HG03097 (cell line): ENCODE measurements at regions not wholly inside any gene's neighbourhood (a gene's known extent, or its start where the extent isn't known, plus 50 kb on each side); places are given as distances from the start of the nearest gene placed in this dataset.

Source experiments
- ATAC-seq: cut with Tn5 transposase; IDR thresholded peaks from one replicate; pipeline ENCODE4 v1.9.1; 2021; ENCODE audit not compliant: unreplicated experiment, low FRiP score

GRCh38 chr5:30030101-30030500, 1163.4 kb upstream of the CDH6 start:
- ATAC-seq = no peak

DNA sequence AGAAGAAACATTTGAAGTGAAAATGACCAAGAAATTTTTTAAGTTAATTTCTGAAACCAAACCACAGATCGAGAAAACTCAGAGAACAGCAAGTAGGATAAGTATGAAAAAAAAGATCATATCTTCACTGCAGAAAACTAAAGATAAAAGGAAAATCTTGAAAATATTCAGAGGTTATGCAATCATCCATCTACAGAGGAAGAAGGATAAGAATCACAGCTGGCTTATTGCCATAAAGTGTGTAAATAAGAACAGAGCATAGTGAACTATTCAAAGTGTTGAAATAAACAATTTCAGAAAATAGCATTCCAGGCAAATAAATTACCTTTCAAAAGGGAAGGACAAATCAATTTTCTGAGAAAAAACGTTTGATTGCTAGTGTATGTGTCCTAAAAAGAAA, 1191.7 kb upstream of the CDH6 start:
- no peak for ATAC-seq

- ATAC-seq = no peak
These were observed 1193.3 kb upstream of the CDH6 start for GRCh38 chr5:30000231-30000630.

GRCh38 chr5:29995154-29995553, 1198.3 kb upstream of the CDH6 start:
- no peak for ATAC-seq

GRCh38 chr5:29994519-29994918, 1199.0 kb upstream of the CDH6 start:
- no peak for ATAC-seq

GRCh38 chr5:29993286-29993685, 1200.2 kb upstream of the CDH6 start:
- no peak for ATAC-seq

GRCh38 chr5:29992248-29992647, 1201.2 kb upstream of the CDH6 start:
- no peak for ATAC-seq

DNA sequence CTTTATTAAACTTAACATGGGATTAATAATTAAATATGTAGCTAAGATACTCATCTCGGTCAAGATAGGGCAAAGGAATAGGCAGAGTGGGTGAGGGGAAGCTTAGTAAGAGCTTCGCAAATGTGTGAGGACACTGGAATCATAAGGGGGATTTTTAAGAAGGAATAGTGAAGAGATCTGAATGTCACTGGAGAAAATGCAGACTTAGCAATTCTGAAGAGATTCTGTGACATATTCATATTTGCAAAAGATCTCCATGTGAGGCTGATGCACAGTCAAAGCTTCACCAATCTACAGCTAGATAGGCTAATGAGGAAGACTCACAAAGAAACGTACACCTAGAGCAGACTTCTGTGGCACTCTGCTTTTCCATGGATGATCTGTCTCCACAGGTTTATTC, 1202.8 kb upstream of the CDH6 start:
- no peak for ATAC-seq

DNA sequence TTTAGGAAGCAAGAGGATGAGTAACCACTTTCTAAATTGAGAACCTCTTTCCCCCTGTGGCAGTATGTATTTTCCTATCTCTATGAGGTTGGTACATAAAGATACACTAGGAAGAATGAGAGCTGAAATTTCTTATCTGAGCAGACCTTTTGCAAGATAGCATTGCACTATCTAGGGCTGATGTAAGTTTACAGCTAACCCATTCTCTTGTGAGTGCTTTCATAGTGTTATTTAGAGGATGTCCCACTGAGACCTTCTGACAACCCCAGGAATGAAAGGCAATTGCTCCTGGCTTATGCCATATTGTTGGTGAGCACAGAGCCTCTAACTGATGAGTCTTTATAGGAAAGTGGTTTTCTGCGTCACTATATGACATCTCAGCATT, 1209.3 kb upstream of the CDH6 start:
- no peak for ATAC-seq

DNA sequence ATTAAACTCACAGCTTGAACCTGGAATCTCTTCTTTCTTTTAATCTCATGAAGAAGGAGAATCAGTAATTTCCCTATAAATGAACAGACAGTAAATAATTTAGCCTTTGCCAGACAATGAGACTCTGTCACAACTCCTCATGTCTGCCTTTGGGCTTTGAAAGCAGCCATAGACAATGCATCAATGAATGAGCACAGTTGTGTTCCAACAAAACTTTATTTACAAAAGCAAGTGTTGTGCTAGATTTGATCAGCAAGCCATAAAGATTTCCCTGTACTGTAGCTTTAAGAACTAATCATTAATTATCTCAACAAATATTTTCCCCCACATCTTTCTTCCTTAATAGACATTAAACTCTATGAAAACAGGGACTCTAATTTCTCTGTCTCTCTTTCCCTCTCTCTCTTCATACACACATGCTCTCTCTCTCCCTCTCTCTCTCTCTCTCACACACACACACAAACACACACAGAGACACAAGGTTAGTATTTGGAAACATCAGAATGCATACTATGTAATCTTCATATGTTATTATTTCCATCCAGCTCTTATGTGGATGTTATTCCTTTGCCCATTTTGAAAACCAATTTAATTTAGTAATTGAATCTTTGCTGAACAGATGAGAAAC, 1209.8 kb upstream of the CDH6 start:
- ATAC-seq = no peak

DNA sequence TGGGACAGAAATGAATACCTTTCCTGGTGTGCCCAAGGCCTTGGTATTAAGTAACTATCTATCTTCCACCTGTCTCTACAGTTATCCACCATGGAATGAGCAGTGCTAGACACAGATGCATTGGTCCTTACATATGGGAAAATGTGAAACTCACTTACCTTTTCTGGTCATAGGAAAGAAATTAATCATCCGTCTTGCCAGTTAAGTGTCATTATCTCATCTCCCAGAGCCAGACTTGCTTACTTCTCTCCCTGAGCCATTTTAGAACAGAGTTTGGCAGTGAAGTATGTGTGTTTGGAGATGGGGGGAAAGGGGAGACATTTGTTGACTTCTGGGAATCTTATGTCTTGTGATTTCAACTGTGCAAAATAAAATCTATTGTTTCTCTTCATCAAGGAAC, 1211.0 kb upstream of the CDH6 start:
- no peak for ATAC-seq

- no peak for ATAC-seq
These were observed 1220.9 kb upstream of the CDH6 start for GRCh38 chr5:29972597-29972996.

- no peak for ATAC-seq
These were observed 1229.5 kb upstream of the CDH6 start for GRCh38 chr5:29963956-29964355.

GRCh38 chr5:29960323-29960722, 1233.2 kb upstream of the CDH6 start:
- ATAC-seq = no peak

GRCh38 chr5:29950416-29951145, 1242.9 kb upstream of the CDH6 start:
- ATAC-seq = no peak

DNA sequence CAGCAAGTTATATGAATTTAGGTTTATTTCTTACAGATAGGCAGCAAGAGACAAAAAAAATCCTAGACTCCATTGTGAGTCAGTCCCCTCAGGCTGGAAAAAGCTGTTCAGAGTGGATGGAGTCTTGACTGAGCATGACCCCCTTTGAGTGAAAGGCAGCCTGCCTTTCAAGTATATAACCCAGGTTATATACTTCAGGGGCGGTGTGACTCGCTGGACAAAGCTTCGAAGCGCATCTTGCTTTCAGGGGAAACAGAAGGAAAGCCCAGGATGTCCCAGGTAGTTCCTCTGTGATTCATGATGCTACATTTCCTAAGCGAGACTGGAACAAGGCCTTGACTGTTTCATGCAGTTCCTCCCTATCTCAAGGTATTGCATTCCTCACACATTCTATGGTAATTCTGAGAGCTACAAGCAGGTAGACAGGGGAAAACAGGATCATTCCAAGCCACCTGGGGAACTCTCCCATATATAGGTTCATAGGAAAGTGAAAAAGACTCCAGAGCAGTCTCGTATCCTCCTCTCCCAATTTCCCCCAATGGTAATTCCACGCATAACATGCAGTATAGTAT, 1244.1 kb upstream of the CDH6 start:
- no peak for ATAC-seq

GRCh38 chr5:29944327-29944726, 1249.2 kb upstream of the CDH6 start:
- ATAC-seq = no peak

DNA sequence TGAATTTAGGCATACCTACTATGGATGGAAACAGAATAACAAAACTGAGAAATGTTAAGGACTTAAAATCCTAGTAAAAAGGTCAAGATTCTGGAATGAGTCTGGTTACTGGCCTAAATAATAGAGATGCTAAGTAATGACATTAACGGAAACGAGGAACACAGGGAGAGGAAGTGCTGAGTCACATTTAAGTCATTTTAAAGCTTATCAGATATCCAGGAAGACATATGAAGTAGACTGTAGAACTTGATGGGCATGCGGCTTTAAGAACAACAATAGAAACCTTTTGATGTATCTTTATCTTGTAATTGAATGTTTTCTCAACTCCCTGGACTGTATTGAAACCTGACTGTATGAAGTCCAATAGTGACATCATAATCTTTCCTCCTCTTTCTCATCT, 1251.4 kb upstream of the CDH6 start:
- ATAC-seq = no peak

DNA sequence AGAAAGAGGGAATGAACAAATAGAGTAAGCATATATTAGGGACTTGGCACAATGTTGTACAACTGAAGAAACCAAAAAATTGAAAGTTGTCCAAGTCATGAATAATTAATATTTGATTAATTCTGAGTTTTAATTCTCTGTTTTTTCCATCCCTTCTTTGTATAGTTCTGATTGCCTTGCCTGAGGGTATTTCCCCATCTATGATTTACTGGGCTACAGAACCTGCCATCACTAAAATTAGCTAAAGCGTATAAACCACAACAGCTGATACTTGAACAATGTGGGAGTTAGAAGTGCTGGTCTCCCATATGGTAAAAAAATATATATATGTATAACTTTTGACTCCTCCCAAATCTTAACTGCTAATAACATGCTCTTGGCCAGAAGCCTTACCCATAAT, 1253.5 kb upstream of the CDH6 start:
- ATAC-seq = no peak

GRCh38 chr5:29935371-29935770, 1258.1 kb upstream of the CDH6 start:
- no peak for ATAC-seq

- no peak for ATAC-seq
These were observed 1263.2 kb upstream of the CDH6 start for GRCh38 chr5:29930316-29930715.

DNA sequence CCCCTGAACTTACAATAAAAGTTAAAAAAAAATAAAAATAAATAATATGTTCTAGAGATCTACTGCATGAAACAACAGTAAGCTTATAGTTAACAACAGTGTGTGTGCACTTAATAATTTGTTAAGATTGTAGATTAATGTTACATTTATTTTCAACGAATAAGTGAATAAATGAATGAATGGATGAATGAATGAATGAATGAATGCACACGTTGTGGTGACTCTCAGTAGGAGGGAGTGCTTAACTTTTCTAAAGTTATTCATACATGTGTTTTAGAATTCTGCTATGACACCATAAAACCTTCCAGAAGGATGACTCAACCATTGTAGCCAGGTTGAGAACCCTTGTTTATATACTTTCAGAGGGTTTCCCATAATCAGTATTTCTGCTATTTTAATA, 1269.4 kb upstream of the CDH6 start:
- no peak for ATAC-seq
